Mucosa of descending colon (tissue), 3 donors: ENCODE measurements at regions not wholly inside any gene's neighbourhood (a gene's known extent, or its start where the extent isn't known, plus 50 kb on each side); places are given as distances from the start of the nearest gene placed in this dataset.
"Not testable (repeated sequence)": the region's sequence is repeated elsewhere in the genome, so short reads cannot be mapped to it uniquely, and the experiment has no call there.

Source experiments
- ATAC-seq: fragments of 200-7000 bp; cut with Tn5 transposase; one replicate; pipeline ENCODE4 v1.9.1; 2020; ENCODE audit warnings: mild to moderate bottlenecking, moderate library complexity
- DNase-seq, 3 donors: peaks; one replicate each; pipeline ENCODE4 v3.0.0-alpha.2; 2020
- H3K36me3 ChIP-seq: fragments of 200-600 bp; one replicate; pipeline ENCODE4 v1.8.0; 2021; ENCODE audit warnings: low read depth, mild to moderate bottlenecking
- H3K4me1 ChIP-seq: fragments of 200-600 bp; one replicate; pipeline ENCODE4 v1.8.0; 2021; ENCODE audit warnings: low read depth, mild to moderate bottlenecking
- H3K4me3 ChIP-seq: fragments of 200-600 bp; one replicate; pipeline ENCODE4 v1.8.0; 2021; ENCODE audit warnings: mild to moderate bottlenecking
- H3K9me3 ChIP-seq: fragments of 200-600 bp; one replicate; pipeline ENCODE4 v1.8.0; 2021; ENCODE audit warnings: mild to moderate bottlenecking
- CTCF ChIP-seq: fragments of 200-600 bp; IDR thresholded peaks from one replicate; pipeline ENCODE4 v1.8.0; 2022; ENCODE audit warnings: antibody characterized with exemption, mild to moderate bottlenecking
- intact Hi-C, 2 donors: fragments of 100-400 bp; cut with DNase I in 1 of 2; cut with micrococcal nuclease in 1 of 2; formaldehyde crosslinking; loops; one replicate each; pipeline versions ENCODE4 v1.11.0 to v1.11.1; 2022; cut with DNase I, micrococcal nuclease
- donor health status: DM: no; HTN: no; CAD: no; lungs with moderate emphysema.
- donor health status: DM: no; HTN: no; CAD: no.
- donor health status: DM: no; HTN: yes; CAD: no.

- intact Hi-C loops, result no loop called here
- no peak for ATAC-seq
- Histone ChIP-seq H3K4me1 (no peaks in the 10 kb centered on the region), H3K4me3 (no peak overlapping the region), H3K36me3 (no peaks in the 10 kb centered on the region), H3K9me3 (peaks cover 2% of the 10 kb centered on the region)
- DNase-seq, result no peak
- no peak for TF ChIP-seq CTCF
These were observed 125.0 kb downstream of the TEX13C start for GRCh38 chrX:125444659-125445058.

DNA sequence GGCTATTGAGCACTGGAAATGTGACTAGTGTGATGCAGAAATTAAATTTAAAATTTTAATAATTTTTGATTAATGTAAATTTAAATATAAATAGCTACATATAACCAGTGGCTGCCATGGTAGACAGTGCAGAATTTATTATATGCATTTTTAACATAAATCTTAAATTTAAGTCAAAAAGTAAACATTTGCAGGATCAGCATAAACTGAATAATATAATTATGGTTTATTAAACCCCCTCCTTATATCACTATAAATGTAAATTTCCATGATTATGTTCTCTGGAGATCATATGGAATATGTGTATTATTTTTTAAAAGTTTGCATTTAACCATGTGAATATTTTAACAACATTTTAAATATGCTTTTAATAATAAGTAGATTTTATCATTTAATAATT is 155.8 kb downstream of the TEX13C start:
- no peak for ATAC-seq
- no peaks in the 10 kb centered on the region for H3K9me3 ChIP-seq
- DNase-seq, result no peak
- no peak for TF ChIP-seq CTCF
- no peaks in the 10 kb centered on the region for H3K36me3 ChIP-seq
- intact Hi-C loops, result no loop called here
- H3K4me3 ChIP-seq, result no peak overlapping the region
- no peaks in the 10 kb centered on the region for H3K4me1 ChIP-seq

- TF ChIP-seq CTCF, result no peak
- Histone ChIP-seq H3K9me3 (no peaks in the 10 kb centered on the region), H3K36me3 (no peaks in the 10 kb centered on the region), H3K4me3 (no peak overlapping the region), H3K4me1 (no peaks in the 10 kb centered on the region)
- DNase-seq, result no peak
- intact Hi-C loops, result no loop called here
- ATAC-seq, result no peak
These were observed 172.8 kb downstream of the TEX13C start for GRCh38 chrX:125492439-125492838.

DNA sequence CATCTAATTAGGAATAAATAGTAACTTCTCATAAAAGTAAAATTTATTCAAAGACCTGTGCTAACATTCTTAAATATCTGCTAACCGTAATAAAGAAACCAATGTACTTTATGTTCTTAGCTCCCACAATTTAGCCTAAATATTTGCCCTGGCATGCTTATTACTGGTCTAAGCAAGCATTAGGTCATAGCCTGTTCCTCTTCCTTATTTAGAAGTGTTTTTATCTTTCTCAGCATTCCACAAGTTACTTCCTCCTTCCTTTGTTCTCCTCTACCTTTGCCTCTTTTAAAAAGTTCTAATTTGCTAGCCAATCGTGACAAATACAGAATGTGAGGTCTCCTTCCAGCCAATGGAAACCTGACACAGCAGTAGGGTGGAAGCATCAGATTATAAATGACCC is 173.3 kb downstream of the TEX13C start:
- ATAC-seq, H3K4me1 ChIP-seq, H3K9me3 ChIP-seq, intact Hi-C loops, DNase-seq, H3K36me3 ChIP-seq, H3K4me3 ChIP-seq: not testable (repeated sequence)

DNA sequence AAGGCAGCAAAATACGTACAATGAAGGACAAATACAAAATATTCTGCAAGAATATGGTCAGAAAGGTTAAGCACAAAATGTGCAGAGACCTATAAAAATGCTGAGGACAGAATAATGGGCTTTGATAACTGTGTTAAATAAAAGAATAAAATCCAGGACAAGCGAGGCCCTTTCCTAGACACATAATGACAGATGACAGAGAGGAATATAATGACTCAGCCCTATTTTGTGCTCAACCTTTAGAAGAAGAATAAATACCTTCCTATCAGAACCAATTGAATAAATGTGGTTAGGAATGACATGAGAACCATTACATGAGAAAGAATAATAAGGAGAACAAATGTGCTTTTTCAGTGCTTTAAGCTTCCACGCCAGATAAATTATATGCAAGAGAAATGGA is 178.0 kb downstream of the TEX13C start:
- DNase-seq, result no peak
- TF ChIP-seq CTCF, result no peak
- intact Hi-C loops, result no loop called here

DNA sequence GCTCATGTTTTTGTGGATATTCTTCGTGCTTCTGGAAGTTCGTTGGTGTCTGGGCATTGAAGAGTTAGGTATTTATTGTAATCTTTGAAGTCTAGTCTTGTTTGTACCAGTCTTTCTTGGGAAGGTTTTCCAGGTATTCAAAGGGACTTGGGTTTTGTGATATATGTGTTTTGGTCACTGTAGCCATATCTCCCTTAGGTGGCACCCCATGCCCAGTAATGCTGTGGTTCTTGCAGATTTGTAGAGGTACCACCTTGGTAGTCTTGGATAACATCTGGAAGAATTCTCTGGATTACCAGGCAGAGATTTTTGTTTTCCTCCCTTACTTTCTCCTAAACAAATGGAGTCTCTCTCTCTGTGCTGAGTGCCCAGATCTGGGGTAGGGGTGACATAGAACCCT is 184.1 kb downstream of the TEX13C start:
- intact Hi-C loops, result no loop called here
- Histone ChIP-seq H3K4me1 (no peaks in the 10 kb centered on the region), H3K4me3 (no peak overlapping the region), H3K36me3 (no peaks in the 10 kb centered on the region), H3K9me3 (no peaks in the 10 kb centered on the region)
- TF ChIP-seq CTCF, result no peak
- DNase-seq, result no peak
- no peak for ATAC-seq

More for the DNA sequence above, 178.0 kb downstream of the TEX13C start:
- no peak for ATAC-seq
- no peaks in the 10 kb centered on the region for H3K9me3 ChIP-seq
- H3K4me3 ChIP-seq, result no peak overlapping the region
- no peaks in the 10 kb centered on the region for H3K36me3 ChIP-seq
- H3K4me1 ChIP-seq, result no peaks in the 10 kb centered on the region
